HepG2 (cell line): ENCODE measurements at regions not wholly inside any gene's neighbourhood (a gene's known extent, or its start where the extent isn't known, plus 50 kb on each side); places are given as distances from the start of the nearest gene placed in this dataset.

ENCODE experiments used
- FOSL1 ChIP-seq: sonication (generic); formaldehyde crosslinking; IDR thresholded peaks from 2 replicates; pipeline ENCODE4 v1.9.0; 2021; ENCODE audit warnings: missing genetic modification reagents, borderline replicate concordance
- FOXA3 ChIP-seq: IDR thresholded peaks from 2 replicates; pipeline ENCODE4 v1.6.1; 2016; ENCODE audit warnings: missing genetic modification reagents, missing compliant biosample characterization
- FOXK1 ChIP-seq: sonication (generic); formaldehyde crosslinking; IDR thresholded peaks from 2 replicates; pipeline ENCODE4 v1.4.0; 2020; ENCODE audit warnings: low read depth, missing genetic modification reagents, borderline replicate concordance
- GABPB1 ChIP-seq: IDR thresholded peaks from 2 replicates; pipeline ENCODE4 v1.6.1; 2016; ENCODE audit warnings: mild to moderate bottlenecking, missing genetic modification reagents, moderate library complexity, missing compliant biosample characterization
- HCFC1 ChIP-seq: fragments of 150-350 bp; IDR thresholded peaks from 2 replicates; pipeline ENCODE4 v1.6.1; 2014; ENCODE audit warnings: low read depth, low read length
- HOXA3 ChIP-seq: sonication (generic); formaldehyde crosslinking; IDR thresholded peaks from 2 replicates; pipeline ENCODE4 v1.5.0; 2020; ENCODE audit warnings: missing genetic modification reagents
- KLF11 ChIP-seq: IDR thresholded peaks from 2 replicates; pipeline ENCODE4 v1.6.1; 2016; ENCODE audit warnings: missing compliant biosample characterization
- MAFF ChIP-seq: IDR thresholded peaks from 2 replicates; pipeline ENCODE4 v1.6.1; 2011; ENCODE audit warnings: low read depth, low read length, improper control_type of control experiment
- MED1 ChIP-seq: sonication (generic); formaldehyde crosslinking; IDR thresholded peaks from 2 replicates; pipeline ENCODE4 v1.4.0; 2020; ENCODE audit warnings: missing genetic modification reagents
- NFE2L2 ChIP-seq: fragments of 150-350 bp; IDR thresholded peaks from 2 replicates; pipeline ENCODE4 v1.6.1; 2014; ENCODE audit warnings: low read length
- NR2F1 ChIP-seq, 2 experiments: fragments of 450-650 bp in 1 of 2; formaldehyde crosslinking in 1 of 2; IDR thresholded peaks; 2 replicates each; pipeline versions ENCODE4 v1.5.0 to v1.6.1; 2016 to 2020; ENCODE audit warnings: mild to moderate bottlenecking in 1 of 2, missing compliant biosample characterization in 1 of 2, missing genetic modification reagents in 1 of 2, moderate library complexity in 1 of 2
- POGZ ChIP-seq: sonication (generic); formaldehyde crosslinking; IDR thresholded peaks from 2 replicates; pipeline ENCODE4 v1.4.0; 2020; ENCODE audit warnings: mild to moderate bottlenecking, missing genetic modification reagents
- RARA ChIP-seq: IDR thresholded peaks from 2 replicates; pipeline ENCODE4 v1.6.1; 2016; ENCODE audit warnings: missing genetic modification reagents, missing compliant biosample characterization
- SALL1 ChIP-seq: sonication (generic); formaldehyde crosslinking; IDR thresholded peaks from 2 replicates; pipeline ENCODE4 v1.8.0; 2022; ENCODE audit warnings: mild to moderate bottlenecking, missing genetic modification reagents
- ZNF251 ChIP-seq: sonication (generic); formaldehyde crosslinking; IDR thresholded peaks from 2 replicates; pipeline ENCODE4 v1.9.0; 2021; ENCODE audit warnings: mild to moderate bottlenecking, missing genetic modification reagents
- ZNF331 ChIP-seq: sonication (generic); formaldehyde crosslinking; IDR thresholded peaks from 2 replicates; pipeline ENCODE4 v1.4.0; 2020; ENCODE audit warnings: missing genetic modification reagents
- ZNF670 ChIP-seq: sonication (generic); formaldehyde crosslinking; IDR thresholded peaks from 2 replicates; pipeline ENCODE4 v1.8.0; 2022; ENCODE audit warnings: mild to moderate bottlenecking, missing genetic modification reagents, borderline replicate concordance

GRCh38 chr14:53278602-53279506, 125.7 kb upstream of the DDHD1 start (continued):
- TF ChIP-seq KLF11 (no peak), MAFF (peak; percentile 60; the same call in 1 of the 2 replicates), FOXA3 (CRISPR knock-in tag) (peak; percentile 87), GABPB1 (peak; percentile 74; the same call in 1 of the 2 replicates), FOSL1 (peak; percentile 52; the same call in 1 of the 2 replicates), NR2F1 (CRISPR knock-in tag; IDR thresholded peaks at IDR 0.05) (peak in 1 of 2 experiments; percentile 27; a peak in 1 of 4 replicates), FOXK1 (CRISPR knock-in tag) (peak; percentile 69; the same call in 1 of the 2 replicates), ZNF670 (CRISPR knock-in tag) (no peak), HCFC1 (no peak), MED1 (CRISPR knock-in tag) (0 out of 2 replicates have a peak, but pooled peaks have one; percentile 38), SALL1 (CRISPR knock-in tag) (0 out of 2 replicates have a peak, but pooled peaks have one; percentile 20), ZNF331 (CRISPR knock-in tag) (0 out of 2 replicates have a peak, but pooled peaks have one; percentile 28), NFE2L2 (peak; percentile 97), HOXA3 (CRISPR knock-in tag) (peak; percentile 52; the same call in 1 of the 2 replicates), RARA (CRISPR knock-in tag) (peak; percentile 68), POGZ (peak; percentile 60; the same call in 1 of the 2 replicates), ZNF251 (no peak)
